ENCODE measurements at regions not wholly inside any gene's neighbourhood (a gene's known extent, or its start where the extent isn't known, plus 50 kb on each side); places are given as distances from the start of the nearest gene placed in this dataset.

- H3K4me3 Mint-ChIP-seq = no peak overlapping the region
- Histone ChIP-seq H4K5ac (ENCODE audit: insufficient read length, low read depth, low read length) (no peak overlapping the region), H3K4me1 (ENCODE audit: insufficient read depth, low read length) (peaks cover 2% of the 10 kb centered on the region; the same call in 1 of the 2 replicates), H2BK120ac (ENCODE audit: low read depth, low read length, poor library complexity, severe bottlenecking) (no peak overlapping the region), H4K91ac (ENCODE audit: insufficient read length, low read depth, low read length) (no peak overlapping the region), H3K79me1 (ENCODE audit: insufficient read depth, low read depth, low read length, poor library complexity, severe bottlenecking) (no peaks in the 10 kb centered on the region), H3K18ac (ENCODE audit: insufficient read length, low read depth, low read length) (no peak overlapping the region), H3T11ph (ENCODE audit: low read length) (no peak overlapping the region), H3K4me2 (ENCODE audit: insufficient read depth, insufficient read length, low read length) (no peak overlapping the region), H3K27me3 (ENCODE audit: insufficient read depth, low read length) (no peaks in the 10 kb centered on the region), H3K9ac (ENCODE audit: extremely low read depth, insufficient read length, low read length) (no peak overlapping the region), H2AFZ (ENCODE audit: low read length) (no peak overlapping the region), H2BK20ac (ENCODE audit: low read depth, low read length, poor library complexity, severe bottlenecking) (no peak overlapping the region), H4K8ac (replicated peaks; ENCODE audit: insufficient read length, low read depth, low read length) (no peak overlapping the region), H3K23me2 (ENCODE audit: insufficient read length, low read depth, low read length, poor library complexity, severe bottlenecking) (no peaks in the 10 kb centered on the region), H2BK15ac (ENCODE audit: low read depth, low read length) (no peak overlapping the region), H2BK5ac (ENCODE audit: insufficient read length, low read length) (no peak overlapping the region), H2BK12ac (ENCODE audit: insufficient read length, low read depth, low read length) (no peak overlapping the region), H3K4ac (ENCODE audit: low read depth, low read length) (no peak overlapping the region), H3K14ac (ENCODE audit: insufficient read depth, low read length) (no peak overlapping the region), H3K56ac (ENCODE audit: insufficient read length, low read depth, low read length) (no peak overlapping the region), H3K9me3 (ENCODE audit: control insufficient read depth, low read depth, low read length) (no peaks in the 10 kb centered on the region), H4K20me1 (ENCODE audit: control insufficient read depth, insufficient read depth, insufficient read length) (no peaks in the 10 kb centered on the region), H2AK5ac (ENCODE audit: insufficient read length, low read length) (no peak overlapping the region), H3K27ac (ENCODE audit: insufficient read length, low read depth, low read length) (no peak overlapping the region), H3K79me2 (ENCODE audit: insufficient read depth, low read length) (no peaks in the 10 kb centered on the region), H3K23ac (ENCODE audit: insufficient read length, low read depth, low read length) (no peak overlapping the region)
- no peak for DNase-seq
- H3K9me3 Mint-ChIP-seq = no peaks in the 10 kb centered on the region
- no peak overlapping the region for H3K27ac Mint-ChIP-seq
- peaks cover 4 to 12% of the 10 kb centered on the region in 2 experiments; a peak in 3 of 4 replicates for H3K4me1 Mint-ChIP-seq
- H3K36me3 Mint-ChIP-seq (ENCODE audit: insufficient read depth in 1 of 3, low read depth in 3 of 3) = no peaks in the 10 kb centered on the region
- no peak for TF ChIP-seq CTCF (conservative IDR thresholded peaks at IDR 0.05)
- WGBS (ENCODE audit: extremely low coverage, insufficient read length, low lambda C conversion rate) = no CpG with 5 or more reads among the region's 1 CpG
- no peaks in the 10 kb centered on the region; the same call in 1 of the 2 replicates for H3K27me3 Mint-ChIP-seq (ENCODE audit: low read depth)
Measured at GRCh38 chr5:115415143-115415491, 118.7 kb upstream of the CCDC112 start.
